ENCODE measurements at regions not wholly inside any gene's neighbourhood (a gene's known extent, or its start where the extent isn't known, plus 50 kb on each side); places are given as distances from the start of the nearest gene placed in this dataset.

GRCh38 chrX:14267216-14267615 lies 237.5 kb upstream of the GEMIN8 start:
- in situ Hi-C loops (cut with MboI) (no loop called here), intact Hi-C loops (cut with micrococcal nuclease; ENCODE audit: unreplicated experiment) (no loop called here)
- BruUV-seq (replicated peaks): no TSS peak
- ChIA-PET SMC1A (ENCODE audit: uncharacterized antibody, unreplicated experiment) (no interaction called here), RAD21 (ENCODE audit: unreplicated experiment) (no interaction called here), CTCF (no interaction called here), POLR2A (no interaction called here)
- H2AFZ ChIP-seq (ENCODE audit: control insufficient read depth, low read depth, low read length): no peak overlapping the region
- no peak overlapping the region for H3K4me2 ChIP-seq (ENCODE audit: control insufficient read depth, insufficient read depth)
- H3K79me2 ChIP-seq (ENCODE audit: control insufficient read depth, insufficient read depth, low read length): no peaks in the 10 kb centered on the region
- no peaks in the 10 kb centered on the region for H3K9me3 ChIP-seq (replicated peaks; ENCODE audit: control insufficient read depth, insufficient read depth, low read length)
- H3K27ac ChIP-seq (ENCODE audit: control insufficient read depth, insufficient read depth): no peak overlapping the region
- H3K36me3 ChIP-seq (ENCODE audit: control insufficient read depth in 2 of 2, insufficient read depth in 2 of 2, low read length in 1 of 2): no peaks in the 10 kb centered on the region
- FAIRE-seq (no peak), DNase-seq (ENCODE audit: low read depth, low spot score) (no peak), ATAC-seq (no peak)
- no peak overlapping the region for H3K9ac ChIP-seq (ENCODE audit: control insufficient read depth, insufficient read depth, low read length)
- no peak for TF ChIP-seq BACH1 (IDR thresholded peaks at IDR 0.05; ENCODE audit: borderline replicate concordance)
- TF ChIP-seq E2F8 (IDR thresholded peaks at IDR 0.05; ENCODE audit: low read depth, partially characterized antibody): no peak
- no peak for TF ChIP-seq ZNF622 (IDR thresholded peaks at IDR 0.05)
- no peak overlapping the region for H3K4me3 ChIP-seq
- no peaks in the 10 kb centered on the region for H4K20me1 ChIP-seq (ENCODE audit: control insufficient read depth, insufficient read depth)
- no peaks in the 10 kb centered on the region for H3K4me1 ChIP-seq (ENCODE audit: control insufficient read depth, insufficient read depth, low read length)
- H3K27me3 ChIP-seq (replicated peaks in 1 of 2; ENCODE audit: control insufficient read depth in 2 of 2, insufficient read depth in 2 of 2, low read length in 1 of 2): no peaks in the 10 kb centered on the region

- no peak for FAIRE-seq
- Histone ChIP-seq H3K9ac (ENCODE audit: control insufficient read depth, insufficient read depth, low read length) (no peak overlapping the region), H3K27me3 (replicated peaks in 1 of 2; ENCODE audit: control insufficient read depth in 2 of 2, insufficient read depth in 2 of 2, low read length in 1 of 2) (no peaks in the 10 kb centered on the region), H3K27ac (ENCODE audit: control insufficient read depth, insufficient read depth) (no peak overlapping the region), H3K4me3 (no peak overlapping the region), H3K36me3 (ENCODE audit: control insufficient read depth in 2 of 2, insufficient read depth in 2 of 2, low read length in 1 of 2) (no peaks in the 10 kb centered on the region), H2AFZ (ENCODE audit: control insufficient read depth, low read depth, low read length) (no peak overlapping the region), H3K4me1 (ENCODE audit: control insufficient read depth, insufficient read depth, low read length) (no peaks in the 10 kb centered on the region), H4K20me1 (ENCODE audit: control insufficient read depth, insufficient read depth) (no peaks in the 10 kb centered on the region), H3K79me2 (ENCODE audit: control insufficient read depth, insufficient read depth, low read length) (no peaks in the 10 kb centered on the region), H3K4me2 (ENCODE audit: control insufficient read depth, insufficient read depth) (no peak overlapping the region), H3K9me3 (replicated peaks; ENCODE audit: control insufficient read depth, insufficient read depth, low read length) (no peaks in the 10 kb centered on the region)
- no peak for DNase-seq (ENCODE audit: low read depth, low spot score)
- no peak for ATAC-seq
- no TSS peak for BruUV-seq (replicated peaks)
- intact Hi-C loops (cut with micrococcal nuclease; ENCODE audit: unreplicated experiment) (no loop called here), in situ Hi-C loops (cut with MboI) (no loop called here)
- ChIA-PET RAD21 (ENCODE audit: unreplicated experiment) (no interaction called here), SMC1A (ENCODE audit: uncharacterized antibody, unreplicated experiment) (no interaction called here), POLR2A (no interaction called here), CTCF (no interaction called here)
- WGBS (ENCODE audit: insufficient coverage, insufficient replicate concordance, low lambda C conversion rate, missing lambda C conversion rate): 18% methylated on average over 1 of the region's 1 CpG
- TF ChIP-seq WRNIP1 (IDR thresholded peaks at IDR 0.05; ENCODE audit: borderline replicate concordance, low read depth, low read length): no peak
- TF ChIP-seq POLR2AphosphoS5 (IDR thresholded peaks at IDR 0.05; ENCODE audit: low read length): no peak
- TF ChIP-seq HDGF (IDR thresholded peaks at IDR 0.05): no peak
- no peak for TF ChIP-seq SKIL (IDR thresholded peaks at IDR 0.05; ENCODE audit: low read depth, poor library complexity, severe bottlenecking)
- no peak for TF ChIP-seq SP1 (IDR thresholded peaks at IDR 0.05; ENCODE audit: low read depth, low read length)
- TF ChIP-seq, protein P1, sequence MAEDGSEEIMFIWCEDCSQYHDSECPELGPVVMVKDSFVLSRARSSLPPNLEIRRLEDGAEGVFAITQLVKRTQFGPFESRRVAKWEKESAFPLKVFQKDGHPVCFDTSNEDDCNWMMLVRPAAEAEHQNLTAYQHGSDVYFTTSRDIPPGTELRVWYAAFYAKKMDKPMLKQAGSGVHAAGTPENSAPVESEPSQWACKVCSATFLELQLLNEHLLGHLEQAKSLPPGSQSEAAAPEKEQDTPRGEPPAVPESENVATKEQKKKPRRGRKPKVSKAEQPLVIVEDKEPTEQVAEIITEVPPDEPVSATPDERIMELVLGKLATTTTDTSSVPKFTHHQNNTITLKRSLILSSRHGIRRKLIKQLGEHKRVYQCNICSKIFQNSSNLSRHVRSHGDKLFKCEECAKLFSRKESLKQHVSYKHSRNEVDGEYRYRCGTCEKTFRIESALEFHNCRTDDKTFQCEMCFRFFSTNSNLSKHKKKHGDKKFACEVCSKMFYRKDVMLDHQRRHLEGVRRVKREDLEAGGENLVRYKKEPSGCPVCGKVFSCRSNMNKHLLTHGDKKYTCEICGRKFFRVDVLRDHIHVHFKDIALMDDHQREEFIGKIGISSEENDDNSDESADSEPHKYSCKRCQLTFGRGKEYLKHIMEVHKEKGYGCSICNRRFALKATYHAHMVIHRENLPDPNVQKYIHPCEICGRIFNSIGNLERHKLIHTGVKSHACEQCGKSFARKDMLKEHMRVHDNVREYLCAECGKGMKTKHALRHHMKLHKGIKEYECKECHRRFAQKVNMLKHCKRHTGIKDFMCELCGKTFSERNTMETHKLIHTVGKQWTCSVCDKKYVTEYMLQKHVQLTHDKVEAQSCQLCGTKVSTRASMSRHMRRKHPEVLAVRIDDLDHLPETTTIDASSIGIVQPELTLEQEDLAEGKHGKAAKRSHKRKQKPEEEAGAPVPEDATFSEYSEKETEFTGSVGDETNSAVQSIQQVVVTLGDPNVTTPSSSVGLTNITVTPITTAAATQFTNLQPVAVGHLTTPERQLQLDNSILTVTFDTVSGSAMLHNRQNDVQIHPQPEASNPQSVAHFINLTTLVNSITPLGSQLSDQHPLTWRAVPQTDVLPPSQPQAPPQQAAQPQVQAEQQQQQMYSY (CRISPR knock-in tag; IDR thresholded peaks at IDR 0.05): no peak
- no peak for TF ChIP-seq NFYA (IDR thresholded peaks at IDR 0.05; ENCODE audit: borderline replicate concordance, low read depth, low read length)
- no peak for TF ChIP-seq ZNF622 (IDR thresholded peaks at IDR 0.05)
- no peak for TF ChIP-seq BRCA1 (IDR thresholded peaks at IDR 0.05; ENCODE audit: low read depth, low read length)
Measured at GRCh38 chrX:14266705-14267104, 237.0 kb upstream of the GEMIN8 start.

Data from GM12878 (cell line).